HepG2 (cell line): ENCODE measurements at regions not wholly inside any gene's neighbourhood (a gene's known extent, or its start where the extent isn't known, plus 50 kb on each side); places are given as distances from the start of the nearest gene placed in this dataset.
"Not testable (repeated sequence)": the region's sequence is repeated elsewhere in the genome, so short reads cannot be mapped to it uniquely, and the experiment has no call there.

Experiments used
- ATAC-seq: fragments of 200-7000 bp; cut with Tn5 transposase; 3 replicates; pipeline ENCODE4 v1.9.1; 2020; ENCODE audit warnings: mild to moderate bottlenecking, moderate library complexity
- BruUV-seq: library from RNA; stranded (reverse); fragments of 400-500 nt; replicated peaks from 2 replicates; lab custom pipeline; 2021; lab: Mats Ljungman, UMichigan
- CTCF ChIA-PET: fragments of 300-600 bp; formaldehyde crosslinking; extraction: SDS; loops from one replicate; lab custom pipeline; 2021; ENCODE audit warnings: low total read pairs, inconsistent platforms, low intra/inter-chr PET ratio; lab: Yijun Ruan, JAX
- POLR2A ChIA-PET: fragments of 350-600 bp; sonication (Branson Sonifier 250); formaldehyde crosslinking; loops from one replicate; lab custom pipeline; 2020; ENCODE audit warnings: antibody characterized with exemption, inconsistent platforms; lab: Yijun Ruan, JAX
- DNase-seq: peaks from one replicate; pipeline ENCODE4 v3.0.0-alpha.2; 2015; ENCODE audit warnings: low spot score
- FAIRE-seq: peaks from 3 replicates; lab custom pipeline; 2011; peaks lifted over from hg19 to GRCh38; lab: Jason Lieb, UNC
- H2AFZ ChIP-seq: one replicate; pipeline ENCODE4 v1.6.1; 2011; ENCODE audit warnings: low read length, inconsistent platforms
- H3K27ac ChIP-seq: fragments of 300-600 bp; 3 replicates; pipeline ENCODE4 v1.8.0; 2011; ENCODE audit warnings: mixed run types, mild to moderate bottlenecking, mixed read lengths, low read length, inconsistent platforms; ENCODE audit not compliant: insufficient read depth; ENCODE audit errors: extremely low read length
- H3K27me3 ChIP-seq, 2 experiments: fragments of 200-600 bp in 1 of 2; 2 replicates in 1 of 2; 3 replicates in 1 of 2; pipeline versions ENCODE4 v1.6.0 to v1.8.0; 2011; ENCODE audit warnings: low read length in 2 of 2, mild to moderate bottlenecking in 2 of 2, moderate library complexity in 2 of 2, inconsistent platforms in 1 of 2; ENCODE audit not compliant: insufficient read depth in 2 of 2, control insufficient read depth in 1 of 2
- H3K36me3 ChIP-seq, 2 experiments: fragments of 200-600 bp in 1 of 2; replicated peaks in 1 of 2; 2 replicates in 1 of 2; 3 replicates in 1 of 2; pipeline versions ENCODE4 v1.5.1 to v1.8.0; 2011; ENCODE audit warnings: low read length in 2 of 2, inconsistent platforms in 1 of 2; ENCODE audit not compliant: insufficient read depth in 2 of 2, control insufficient read depth in 1 of 2
- H3K4me1 ChIP-seq: 2 replicates; pipeline ENCODE4 v1.5.1; 2012; ENCODE audit warnings: low read length, inconsistent platforms; ENCODE audit not compliant: insufficient read depth
- H3K4me2 ChIP-seq: 2 replicates; pipeline ENCODE4 v1.6.0; 2011; ENCODE audit warnings: low read depth, low read length, inconsistent platforms
- H3K4me3 ChIP-seq, 3 experiments: fragments of 200-600 bp in 1 of 3; sonication (generic), shearing (Covaris generic) in 1 of 3; replicated peaks in 1 of 3; 2 replicates each; pipeline ENCODE4 v1.5.1; 2011 to 2016; ENCODE audit warnings: low read length in 3 of 3, inconsistent platforms in 2 of 3, low read depth in 2 of 3, mild to moderate bottlenecking in 2 of 3, control low read depth in 1 of 3, mixed read lengths in 1 of 3; ENCODE audit not compliant: insufficient read depth in 1 of 3
- H3K79me2 ChIP-seq: one replicate; pipeline ENCODE4 v1.6.1; 2011; ENCODE audit warnings: low read length, inconsistent platforms; ENCODE audit not compliant: insufficient read depth
- H3K9ac ChIP-seq: 2 replicates; pipeline ENCODE4 v1.6.0; 2011; ENCODE audit warnings: mild to moderate bottlenecking, low read depth, low read length, inconsistent platforms; ENCODE audit not compliant: insufficient read depth
- H3K9me3 ChIP-seq: 2 replicates; pipeline ENCODE4 v1.5.1; 2012; ENCODE audit warnings: mild to moderate bottlenecking, low read length
- H4K20me1 ChIP-seq: 2 replicates; pipeline ENCODE4 v1.6.0; 2011; ENCODE audit warnings: inconsistent platforms, mild to moderate bottlenecking, low read length, moderate library complexity; ENCODE audit not compliant: insufficient read depth
- CCAR2 ChIP-seq: fragments of 200-400 bp; formaldehyde crosslinking; optimal IDR thresholded peaks from 2 replicates; pipeline ENCODE3; 2018; ENCODE audit warnings: low read depth, mild to moderate bottlenecking, low read length, moderate library complexity
- THAP11 ChIP-seq: IDR thresholded peaks from 2 replicates; pipeline ENCODE4 v1.6.1; 2016; ENCODE audit warnings: missing biosample characterization, missing genetic modification reagents
- ZBTB4 ChIP-seq: sonication (generic); formaldehyde crosslinking; IDR thresholded peaks from 2 replicates; pipeline ENCODE4 v1.4.0; 2020; ENCODE audit warnings: missing genetic modification reagents, mild to moderate bottlenecking, borderline replicate concordance
- ZNF558 ChIP-seq: sonication (generic); formaldehyde crosslinking; IDR thresholded peaks from 2 replicates; pipeline ENCODE4 v1.9.0; 2022; ENCODE audit warnings: mild to moderate bottlenecking, missing genetic modification reagents, borderline replicate concordance
- WGBS: methylation state at CpG from one replicate; pipeline ENCODE4 v1.1.6; 2017; ENCODE audit warnings: low lambda C conversion rate; 5-methylcytosine and 5-hydroxymethylcytosine counted together
- in situ Hi-C: cut with HindIII; loops from 2 replicates; pipeline ENCODE4 v1.10.0; 2017; ENCODE audit warnings: low pct_unique_long_range_greater_than_20kb; ENCODE audit not compliant: extremely low pct_ligation_motif_present
- intact Hi-C: fragments of 100-400 bp; cut with micrococcal nuclease; formaldehyde crosslinking; loops from one replicate; pipeline ENCODE4 v1.10.0; 2022; ENCODE audit not compliant: unreplicated experiment
- TF ChIP-seq, protein P1 (sequence below): sonication (generic); formaldehyde crosslinking; IDR thresholded peaks from 2 replicates; pipeline ENCODE4 v1.4.0; 2020; ENCODE audit warnings: missing genetic modification reagents

DNA sequence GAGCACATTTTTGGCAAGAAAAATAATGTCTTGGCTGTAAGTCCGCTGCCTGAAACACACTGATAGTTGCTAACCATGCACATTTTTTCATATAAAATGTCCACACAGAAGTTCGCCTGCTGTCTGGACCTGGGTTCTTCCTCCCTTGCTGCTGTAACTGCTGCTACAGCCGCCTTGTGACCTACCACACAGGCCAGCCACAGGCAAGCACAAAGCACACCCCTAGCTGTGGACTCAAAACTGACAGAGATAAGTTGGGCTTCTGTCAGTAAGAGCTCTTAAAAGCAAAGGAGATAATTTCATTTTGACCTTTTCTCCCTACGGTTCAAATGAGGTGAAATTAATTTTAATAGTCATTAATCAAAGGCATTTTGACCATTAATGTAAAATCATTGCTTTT lies 354.7 kb downstream of the OTUD1 start (continued):
- TF ChIP-seq, protein P1, sequence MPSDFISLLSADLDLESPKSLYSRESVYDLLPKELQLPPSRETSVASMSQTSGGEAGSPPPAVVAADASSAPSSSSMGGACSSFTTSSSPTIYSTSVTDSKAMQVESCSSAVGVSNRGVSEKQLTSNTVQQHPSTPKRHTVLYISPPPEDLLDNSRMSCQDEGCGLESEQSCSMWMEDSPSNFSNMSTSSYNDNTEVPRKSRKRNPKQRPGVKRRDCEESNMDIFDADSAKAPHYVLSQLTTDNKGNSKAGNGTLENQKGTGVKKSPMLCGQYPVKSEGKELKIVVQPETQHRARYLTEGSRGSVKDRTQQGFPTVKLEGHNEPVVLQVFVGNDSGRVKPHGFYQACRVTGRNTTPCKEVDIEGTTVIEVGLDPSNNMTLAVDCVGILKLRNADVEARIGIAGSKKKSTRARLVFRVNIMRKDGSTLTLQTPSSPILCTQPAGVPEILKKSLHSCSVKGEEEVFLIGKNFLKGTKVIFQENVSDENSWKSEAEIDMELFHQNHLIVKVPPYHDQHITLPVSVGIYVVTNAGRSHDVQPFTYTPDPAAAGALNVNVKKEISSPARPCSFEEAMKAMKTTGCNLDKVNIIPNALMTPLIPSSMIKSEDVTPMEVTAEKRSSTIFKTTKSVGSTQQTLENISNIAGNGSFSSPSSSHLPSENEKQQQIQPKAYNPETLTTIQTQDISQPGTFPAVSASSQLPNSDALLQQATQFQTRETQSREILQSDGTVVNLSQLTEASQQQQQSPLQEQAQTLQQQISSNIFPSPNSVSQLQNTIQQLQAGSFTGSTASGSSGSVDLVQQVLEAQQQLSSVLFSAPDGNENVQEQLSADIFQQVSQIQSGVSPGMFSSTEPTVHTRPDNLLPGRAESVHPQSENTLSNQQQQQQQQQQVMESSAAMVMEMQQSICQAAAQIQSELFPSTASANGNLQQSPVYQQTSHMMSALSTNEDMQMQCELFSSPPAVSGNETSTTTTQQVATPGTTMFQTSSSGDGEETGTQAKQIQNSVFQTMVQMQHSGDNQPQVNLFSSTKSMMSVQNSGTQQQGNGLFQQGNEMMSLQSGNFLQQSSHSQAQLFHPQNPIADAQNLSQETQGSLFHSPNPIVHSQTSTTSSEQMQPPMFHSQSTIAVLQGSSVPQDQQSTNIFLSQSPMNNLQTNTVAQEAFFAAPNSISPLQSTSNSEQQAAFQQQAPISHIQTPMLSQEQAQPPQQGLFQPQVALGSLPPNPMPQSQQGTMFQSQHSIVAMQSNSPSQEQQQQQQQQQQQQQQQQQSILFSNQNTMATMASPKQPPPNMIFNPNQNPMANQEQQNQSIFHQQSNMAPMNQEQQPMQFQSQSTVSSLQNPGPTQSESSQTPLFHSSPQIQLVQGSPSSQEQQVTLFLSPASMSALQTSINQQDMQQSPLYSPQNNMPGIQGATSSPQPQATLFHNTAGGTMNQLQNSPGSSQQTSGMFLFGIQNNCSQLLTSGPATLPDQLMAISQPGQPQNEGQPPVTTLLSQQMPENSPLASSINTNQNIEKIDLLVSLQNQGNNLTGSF (CRISPR knock-in tag): no peak
- TF ChIP-seq CCAR2: no peak
- no peak for TF ChIP-seq THAP11 (CRISPR knock-in tag)
- no peak for TF ChIP-seq ZNF558 (CRISPR knock-in tag)
- TF ChIP-seq ZBTB4 (CRISPR knock-in tag): no peak

DNA sequence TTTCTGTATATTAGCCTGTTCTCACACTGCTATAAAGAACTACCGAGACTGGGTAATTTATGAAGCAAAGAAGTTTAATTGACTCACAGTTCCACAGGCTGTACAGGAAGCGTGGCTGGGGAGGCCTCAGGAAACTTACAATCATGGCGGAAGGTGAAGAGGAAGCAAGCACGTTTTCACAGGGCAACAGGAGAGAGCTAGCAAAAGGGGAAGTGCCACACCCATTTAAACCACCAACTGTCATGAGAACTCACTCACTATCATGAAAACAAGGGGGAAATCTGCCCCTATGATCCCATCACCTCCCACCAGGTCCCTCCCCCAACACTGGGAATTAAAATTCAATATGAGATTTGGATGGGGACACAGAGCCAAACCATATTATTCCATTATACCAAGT lies 358.6 kb downstream of the OTUD1 start:
- H3K9me3 ChIP-seq, H3K79me2 ChIP-seq, H3K27me3 ChIP-seq, POLR2A ChIA-PET, H3K36me3 ChIP-seq, H3K4me1 ChIP-seq, H2AFZ ChIP-seq, DNase-seq, H3K4me3 ChIP-seq, CTCF ChIA-PET, H4K20me1 ChIP-seq, intact Hi-C loops, H3K9ac ChIP-seq, BruUV-seq, H3K4me2 ChIP-seq, ATAC-seq, in situ Hi-C loops, H3K27ac ChIP-seq, FAIRE-seq: not testable (repeated sequence)
- WGBS: 11% methylated on average over 4 of the region's 4 CpGs
